Duodenal mucosa (tissue), 2 donors: ENCODE measurements at regions not wholly inside any gene's neighbourhood (a gene's known extent, or its start where the extent isn't known, plus 50 kb on each side); places are given as distances from the start of the nearest gene placed in this dataset.

Experiments
- H3K27ac ChIP-seq: one replicate; pipeline ENCODE4 v1.7.0; 2013; ENCODE audit warnings: low read depth, low read length
- H3K27me3 ChIP-seq, 2 donors: one replicate each; pipeline ENCODE4 v1.7.0; 2013; ENCODE audit warnings: low read length in 2 of 2, control low read depth in 1 of 2; ENCODE audit not compliant: insufficient read depth in 2 of 2, control insufficient read depth in 1 of 2
- H3K36me3 ChIP-seq, 2 donors: one replicate each; pipeline ENCODE4 v1.7.0; 2013; ENCODE audit warnings: low read length in 2 of 2, control low read depth in 1 of 2; ENCODE audit not compliant: insufficient read depth in 2 of 2, control insufficient read depth in 1 of 2
- H3K4me1 ChIP-seq, 2 donors: one replicate each; pipeline ENCODE4 v1.7.0; 2013; ENCODE audit warnings: low read length in 2 of 2, control low read depth in 1 of 2; ENCODE audit not compliant: insufficient read depth in 2 of 2, control insufficient read depth in 1 of 2
- H3K4me3 ChIP-seq, 2 donors: one replicate each; pipeline ENCODE4 v1.7.0; 2013; ENCODE audit warnings: low read length in 2 of 2, low read depth in 1 of 2
- H3K9ac ChIP-seq, 2 donors: one replicate each; pipeline ENCODE4 v1.7.0; 2013; ENCODE audit warnings: low read length in 2 of 2, low read depth in 1 of 2
- H3K9me3 ChIP-seq, 2 donors: one replicate each; pipeline ENCODE4 v1.7.0; 2013; ENCODE audit warnings: low read length in 2 of 2, control low read depth in 1 of 2; ENCODE audit not compliant: control insufficient read depth in 1 of 2

DNA sequence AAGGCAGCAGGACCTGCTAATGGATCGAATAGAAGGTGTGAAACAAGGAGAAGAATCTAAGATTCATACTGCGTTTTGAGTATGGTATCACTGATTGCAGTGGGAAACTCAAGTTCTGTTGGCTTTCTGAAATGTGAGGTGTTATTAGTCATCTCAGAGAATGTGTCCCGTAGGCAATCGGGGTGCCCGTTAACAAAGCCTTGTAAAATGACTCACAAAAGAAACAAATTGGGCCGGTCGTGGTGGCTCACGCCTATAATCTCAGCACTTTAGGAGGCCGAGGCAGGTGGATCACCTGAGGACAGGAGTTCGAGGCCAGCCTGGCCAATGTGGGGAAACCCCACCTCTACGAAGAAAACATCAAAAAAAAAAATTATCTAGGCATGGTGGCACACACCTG, 118.2 kb upstream of the C7orf33 start:
- Histone ChIP-seq H3K27me3 (no peaks in the 10 kb centered on the region), H3K4me1 (no peaks in the 10 kb centered on the region), H3K4me3 (no peak overlapping the region), H3K36me3 (no peaks in the 10 kb centered on the region), H3K9me3 (no peaks in the 10 kb centered on the region), H3K9ac (no peak overlapping the region), H3K27ac (no peak overlapping the region)

DNA sequence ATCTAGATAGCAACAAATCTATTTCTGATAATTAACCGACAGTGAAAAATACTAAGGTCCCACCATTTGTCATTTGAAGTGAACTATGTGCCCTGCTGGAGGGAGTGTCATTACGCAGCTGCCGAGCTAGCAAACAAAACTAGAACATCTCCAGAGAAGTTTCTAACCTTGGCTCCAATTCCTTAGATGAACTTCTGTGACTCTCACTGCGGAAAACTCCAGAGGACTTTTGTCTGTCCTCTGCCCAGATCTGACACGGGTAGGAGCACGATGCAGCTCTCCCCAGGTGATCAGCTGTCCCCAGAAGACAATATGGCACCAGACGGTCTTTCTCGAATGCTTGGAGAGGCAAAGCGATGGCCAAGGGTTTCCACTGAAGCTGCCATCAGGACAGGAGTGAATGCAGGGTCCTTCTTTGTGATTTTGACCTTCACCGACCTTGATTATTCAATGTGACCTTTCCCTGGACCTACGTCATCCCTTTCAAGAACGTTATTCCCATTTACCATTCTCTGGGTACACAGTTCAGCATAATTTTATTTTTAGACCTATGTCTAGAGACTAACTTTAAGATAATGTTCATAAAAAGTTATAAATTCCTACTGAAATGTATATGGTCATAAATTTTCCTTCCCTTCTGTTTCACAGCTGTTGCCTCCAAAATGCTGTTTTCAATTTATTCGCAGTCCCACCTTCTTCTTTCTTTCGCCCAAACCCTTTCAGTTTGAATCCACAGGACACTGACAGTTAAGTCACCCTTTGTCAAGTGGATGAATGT, 116.7 kb upstream of the C7orf33 start:
- no peaks in the 10 kb centered on the region for H3K9me3 ChIP-seq
- H3K36me3 ChIP-seq = no peaks in the 10 kb centered on the region
- H3K4me1 ChIP-seq = no peaks in the 10 kb centered on the region
- H3K4me3 ChIP-seq = no peak overlapping the region
- no peak overlapping the region for H3K27ac ChIP-seq
- H3K27me3 ChIP-seq = no peaks in the 10 kb centered on the region
- no peak overlapping the region for H3K9ac ChIP-seq

DNA sequence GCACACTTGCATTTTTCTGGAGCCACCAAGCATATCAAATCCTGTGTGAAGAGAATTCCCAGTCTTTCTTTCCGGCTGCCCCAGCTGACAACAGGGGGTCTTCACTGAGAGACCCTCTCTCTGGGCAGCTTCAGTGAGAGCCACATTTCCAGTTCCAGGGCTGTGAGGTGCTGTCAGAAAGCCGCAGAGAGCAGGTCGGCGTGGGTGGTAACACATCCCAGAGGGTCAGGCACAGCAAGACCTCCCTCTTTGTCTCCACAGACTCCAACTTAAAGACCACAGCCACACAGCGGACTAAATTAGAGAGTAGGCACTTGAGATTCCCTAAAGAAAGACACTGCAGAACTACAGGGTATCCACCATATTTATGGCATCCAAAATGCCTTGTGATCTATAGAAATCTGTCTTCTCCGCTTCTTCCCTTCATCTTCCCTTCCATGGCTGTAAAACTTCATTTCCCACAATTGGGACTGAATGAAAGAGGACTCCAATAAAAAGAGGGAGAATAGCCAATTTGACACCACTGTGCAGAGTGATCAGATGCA, 116.0 kb upstream of the C7orf33 start:
- Histone ChIP-seq H3K9ac (no peak overlapping the region), H3K36me3 (no peaks in the 10 kb centered on the region), H3K27ac (no peak overlapping the region), H3K4me3 (no peak overlapping the region), H3K4me1 (no peaks in the 10 kb centered on the region), H3K9me3 (no peaks in the 10 kb centered on the region), H3K27me3 (no peaks in the 10 kb centered on the region)

DNA sequence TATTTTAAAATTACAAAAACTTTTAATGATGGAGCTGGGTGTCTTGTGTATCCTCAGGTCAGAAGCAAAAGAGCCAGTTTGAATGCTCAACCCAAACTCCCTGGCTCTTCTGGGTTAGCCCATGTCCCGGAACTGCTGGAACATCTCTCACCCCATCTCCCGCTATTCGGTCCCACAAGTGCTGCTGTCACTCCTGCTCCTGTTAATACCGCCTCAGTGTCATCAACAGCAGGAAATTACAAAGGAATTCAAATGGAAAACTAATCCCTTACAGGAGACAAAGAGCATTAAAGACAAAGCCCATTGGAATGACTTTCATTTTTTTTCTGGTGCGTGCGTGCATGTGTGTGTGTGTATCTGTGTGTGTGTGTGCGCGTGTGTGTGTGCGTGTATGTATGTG, 112.0 kb upstream of the C7orf33 start:
- Histone ChIP-seq H3K9ac (no peak overlapping the region), H3K9me3 (no peaks in the 10 kb centered on the region), H3K4me3 (no peak overlapping the region), H3K36me3 (no peaks in the 10 kb centered on the region), H3K27me3 (no peaks in the 10 kb centered on the region), H3K4me1 (peaks cover 0 to 3% of the 10 kb centered on the region in 2 donors), H3K27ac (no peak overlapping the region)

DNA sequence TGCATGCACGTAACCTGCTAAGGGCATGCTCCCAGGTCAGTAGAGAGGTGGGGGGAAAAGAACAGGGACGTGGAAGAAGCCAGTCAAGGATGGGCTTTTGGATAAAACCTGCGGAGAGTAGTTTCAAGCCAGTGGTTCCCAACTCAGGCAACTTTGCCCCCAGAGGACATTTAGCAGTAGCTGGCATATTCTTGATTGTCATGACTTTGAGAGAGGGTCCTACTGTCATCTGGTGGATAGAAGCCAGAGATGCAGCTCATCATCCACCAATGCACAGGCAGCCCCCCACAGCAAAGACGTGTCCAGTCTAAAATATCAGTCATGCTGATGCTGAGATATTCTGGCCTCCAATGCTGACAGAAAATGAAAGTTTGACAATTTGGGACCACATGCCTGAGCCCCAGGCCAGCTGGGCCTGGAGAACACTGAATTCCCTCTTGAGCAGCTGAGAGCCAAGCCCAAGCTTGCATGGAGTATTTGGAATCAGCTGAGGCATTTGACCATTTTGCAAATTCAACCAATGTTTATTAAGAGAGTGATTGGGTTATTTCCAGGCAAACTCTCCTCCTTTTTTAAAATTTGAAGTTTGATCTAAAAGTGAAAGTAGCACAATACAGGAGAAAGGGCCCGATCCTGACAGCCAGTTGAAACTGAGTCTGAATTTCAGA, 110.0 kb upstream of the C7orf33 start:
- H3K4me1 ChIP-seq = peaks cover 19 to 23% of the 10 kb centered on the region in 2 donors
- H3K4me3 ChIP-seq = no peak overlapping the region
- no peaks in the 10 kb centered on the region for H3K9me3 ChIP-seq
- no peak overlapping the region for H3K9ac ChIP-seq
- H3K27me3 ChIP-seq = no peaks in the 10 kb centered on the region
- H3K27ac ChIP-seq = no peak overlapping the region
- H3K36me3 ChIP-seq = no peaks in the 10 kb centered on the region

DNA sequence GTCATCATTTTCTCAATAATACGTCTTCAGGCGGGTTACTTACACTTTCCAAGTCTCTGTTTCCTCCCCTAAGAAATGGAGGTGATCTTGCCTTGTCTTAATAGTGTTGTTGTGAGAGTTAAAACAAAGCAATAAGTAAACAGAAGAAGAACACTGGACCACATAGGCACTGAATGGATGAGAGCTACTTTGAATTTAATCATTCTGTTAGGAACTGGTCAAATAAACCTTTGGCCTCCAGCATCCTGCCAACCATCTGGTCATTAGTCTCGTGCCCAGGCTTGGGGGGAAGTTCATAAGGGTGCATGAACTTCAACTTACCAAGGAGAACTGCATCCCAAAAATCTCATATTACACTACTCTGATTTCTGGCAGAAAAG, 109.4 kb upstream of the C7orf33 start:
- Histone ChIP-seq H3K9me3 (no peaks in the 10 kb centered on the region), H3K27ac (no peak overlapping the region), H3K27me3 (no peaks in the 10 kb centered on the region), H3K9ac (no peak overlapping the region), H3K4me3 (no peak overlapping the region), H3K4me1 (peaks cover 24 to 28% of the 10 kb centered on the region in 2 donors), H3K36me3 (no peaks in the 10 kb centered on the region)

DNA sequence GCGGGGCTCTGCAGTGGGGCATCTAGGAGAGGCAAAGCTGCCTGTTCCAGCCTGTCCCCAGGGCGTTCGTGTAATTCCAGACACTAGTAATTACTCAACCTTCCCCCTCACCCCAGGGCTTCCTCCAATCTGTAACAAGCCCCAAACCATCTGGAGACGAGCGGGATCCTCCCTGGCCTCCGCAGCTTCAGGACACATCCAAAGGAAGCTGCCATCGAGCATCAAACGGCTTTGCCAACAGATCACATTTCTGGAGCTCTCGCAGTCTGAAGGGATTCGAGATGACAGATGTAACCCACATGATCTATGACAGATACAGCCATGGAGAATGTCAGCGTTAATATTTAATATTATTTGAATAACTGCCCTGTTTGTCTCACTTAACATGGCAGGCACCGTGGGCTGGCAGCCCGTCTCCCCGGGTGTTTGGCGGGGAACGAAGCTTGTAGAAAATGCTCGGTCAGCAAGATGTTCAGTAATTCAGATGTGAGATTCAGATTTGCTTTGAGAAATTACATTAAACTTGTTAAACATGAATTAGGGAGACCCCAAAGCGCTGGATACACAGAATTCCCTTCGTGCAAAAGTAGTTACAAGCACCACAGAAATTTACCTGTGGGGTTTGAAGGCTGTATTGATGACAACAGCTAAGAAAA, 108.5 kb upstream of the C7orf33 start:
- Histone ChIP-seq H3K9ac (no peak overlapping the region), H3K4me1 (peaks cover 24 to 29% of the 10 kb centered on the region in 2 donors), H3K27me3 (no peaks in the 10 kb centered on the region), H3K27ac (no peak overlapping the region), H3K9me3 (no peaks in the 10 kb centered on the region), H3K4me3 (no peak overlapping the region), H3K36me3 (no peaks in the 10 kb centered on the region)

DNA sequence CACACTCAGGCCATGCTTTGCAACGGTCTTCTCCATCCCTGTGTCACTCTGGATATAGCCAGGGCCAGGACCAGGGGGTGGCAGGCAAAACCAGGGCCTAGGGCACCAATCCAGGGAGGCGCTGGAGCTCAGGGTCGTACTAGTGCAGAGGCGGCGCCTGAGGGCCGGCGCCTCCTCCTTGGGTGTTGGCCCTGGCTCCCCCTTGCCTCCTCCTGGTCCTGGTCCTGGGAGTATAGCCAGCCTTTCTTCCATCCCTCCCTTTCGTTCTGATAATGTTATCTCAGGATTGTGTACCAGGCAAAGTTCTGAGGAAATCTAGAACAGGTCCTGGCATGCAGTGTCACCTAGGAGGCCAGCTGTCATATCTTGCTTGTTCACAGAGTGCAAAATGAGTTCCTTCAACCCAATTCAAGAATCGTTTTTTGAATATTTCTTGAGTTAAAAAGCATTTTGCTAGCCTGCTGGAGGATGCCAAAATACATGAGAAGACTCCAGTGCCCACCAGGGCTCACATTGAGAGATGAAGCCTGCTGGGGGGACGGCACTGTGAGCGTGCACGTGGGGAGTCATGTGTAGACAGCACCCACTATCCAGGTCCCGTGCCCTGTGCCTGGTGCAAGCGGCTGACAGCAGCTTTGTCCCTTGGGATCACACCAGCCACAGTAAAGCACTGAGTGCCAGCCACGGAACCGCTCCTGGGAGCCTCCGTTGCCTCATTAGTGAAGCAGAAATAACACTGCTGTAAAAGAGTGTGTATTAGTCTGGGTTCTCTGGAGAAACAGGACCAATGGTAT, 106.9 kb upstream of the C7orf33 start:
- H3K27ac ChIP-seq = no peak overlapping the region
- H3K9me3 ChIP-seq = no peaks in the 10 kb centered on the region
- H3K4me1 ChIP-seq = peaks cover 24 to 29% of the 10 kb centered on the region in 2 donors
- no peaks in the 10 kb centered on the region for H3K36me3 ChIP-seq
- H3K9ac ChIP-seq = no peak overlapping the region
- no peaks in the 10 kb centered on the region for H3K27me3 ChIP-seq
- H3K4me3 ChIP-seq = no peak overlapping the region

DNA sequence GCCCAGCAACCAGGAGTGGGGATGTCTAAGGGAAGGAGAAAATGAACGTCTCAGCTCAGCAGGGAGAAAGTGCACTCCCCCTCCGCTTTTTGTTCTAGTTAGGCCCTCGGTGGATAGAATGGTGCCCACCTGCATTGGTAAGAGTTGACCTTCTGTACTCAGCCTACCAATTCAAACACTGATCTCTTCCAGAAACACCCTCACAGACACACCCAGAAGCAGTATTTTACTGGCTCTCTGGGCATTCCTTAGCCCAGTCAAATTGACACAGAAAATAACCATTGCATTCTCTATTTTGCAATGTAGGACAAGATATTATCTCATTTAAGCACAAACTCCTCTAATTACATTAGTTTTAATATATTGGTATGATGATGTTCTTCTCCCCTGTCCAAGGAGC, 106.1 kb upstream of the C7orf33 start:
- H3K27ac ChIP-seq = no peak overlapping the region
- no peaks in the 10 kb centered on the region for H3K9me3 ChIP-seq
- H3K4me1 ChIP-seq = peaks cover 24 to 29% of the 10 kb centered on the region in 2 donors
- H3K27me3 ChIP-seq = no peaks in the 10 kb centered on the region
- H3K36me3 ChIP-seq = no peaks in the 10 kb centered on the region
- H3K4me3 ChIP-seq = no peak overlapping the region
- H3K9ac ChIP-seq = no peak overlapping the region
